Loucy (cell line): ENCODE measurements at regions not wholly inside any gene's neighbourhood (a gene's known extent, or its start where the extent isn't known, plus 50 kb on each side); places are given as distances from the start of the nearest gene placed in this dataset.

Source experiments
- EZH2phosphoT487 ChIP-seq: fragments of 200-600 bp; IDR thresholded peaks from 2 replicates; pipeline ENCODE4 v1.6.1; 2018; ENCODE audit warnings: antibody characterized with exemption, mild to moderate bottlenecking, moderate library complexity, borderline replicate concordance
- TF ChIP-seq, protein P1 (sequence below): fragments of 200-600 bp; sonication (generic); conservative IDR thresholded peaks from 2 replicates; pipeline ENCODE4 v1.5.1; 2014; ENCODE audit warnings: mild to moderate bottlenecking, antibody characterized with exemption, low read length

DNA sequence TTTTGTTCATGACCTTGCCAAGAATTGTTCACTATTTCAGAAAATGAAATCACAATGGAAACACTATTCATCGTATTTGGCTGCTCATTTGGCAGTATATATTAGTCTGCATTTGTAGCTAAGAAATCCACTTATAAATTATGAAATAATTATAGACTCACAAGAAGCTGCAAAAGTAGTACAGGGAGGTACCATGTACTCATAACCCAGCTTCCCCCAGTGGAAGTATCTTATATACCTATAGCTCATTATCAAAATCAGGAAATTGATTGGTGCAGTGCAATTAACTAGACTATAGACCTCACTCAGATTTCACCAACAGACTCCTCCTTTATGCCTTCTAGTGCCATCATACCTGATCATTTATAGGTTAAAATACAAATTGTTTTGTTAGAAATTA is 178.8 kb upstream of the VASH1 start:
- TF ChIP-seq, protein P1, sequence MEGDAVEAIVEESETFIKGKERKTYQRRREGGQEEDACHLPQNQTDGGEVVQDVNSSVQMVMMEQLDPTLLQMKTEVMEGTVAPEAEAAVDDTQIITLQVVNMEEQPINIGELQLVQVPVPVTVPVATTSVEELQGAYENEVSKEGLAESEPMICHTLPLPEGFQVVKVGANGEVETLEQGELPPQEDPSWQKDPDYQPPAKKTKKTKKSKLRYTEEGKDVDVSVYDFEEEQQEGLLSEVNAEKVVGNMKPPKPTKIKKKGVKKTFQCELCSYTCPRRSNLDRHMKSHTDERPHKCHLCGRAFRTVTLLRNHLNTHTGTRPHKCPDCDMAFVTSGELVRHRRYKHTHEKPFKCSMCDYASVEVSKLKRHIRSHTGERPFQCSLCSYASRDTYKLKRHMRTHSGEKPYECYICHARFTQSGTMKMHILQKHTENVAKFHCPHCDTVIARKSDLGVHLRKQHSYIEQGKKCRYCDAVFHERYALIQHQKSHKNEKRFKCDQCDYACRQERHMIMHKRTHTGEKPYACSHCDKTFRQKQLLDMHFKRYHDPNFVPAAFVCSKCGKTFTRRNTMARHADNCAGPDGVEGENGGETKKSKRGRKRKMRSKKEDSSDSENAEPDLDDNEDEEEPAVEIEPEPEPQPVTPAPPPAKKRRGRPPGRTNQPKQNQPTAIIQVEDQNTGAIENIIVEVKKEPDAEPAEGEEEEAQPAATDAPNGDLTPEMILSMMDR: no peak
- TF ChIP-seq EZH2phosphoT487: no peak
